Ovary (tissue), 7 donors: ENCODE measurements at regions not wholly inside any gene's neighbourhood (a gene's known extent, or its start where the extent isn't known, plus 50 kb on each side); places are given as distances from the start of the nearest gene placed in this dataset.

ENCODE experiments used
- DNase-seq, 5 donors: peaks; one replicate each; pipeline ENCODE4 v3.0.0-alpha.2; 2019 to 2020
- H3K27ac ChIP-seq, 2 donors: fragments of 200-600 bp; one replicate each; pipeline versions ENCODE4 v1.5.1 to v1.8.0; 2019 to 2022
- H3K27me3 ChIP-seq: fragments of 200-600 bp; one replicate; pipeline ENCODE4 v1.8.0; 2022
- H3K36me3 ChIP-seq: fragments of 200-600 bp; sonication (generic); one replicate; pipeline ENCODE4 v1.5.1; 2019
- H3K4me1 ChIP-seq: one replicate; pipeline ENCODE4 v1.8.1; 2013; ENCODE audit warnings: mild to moderate bottlenecking, moderate library complexity; ENCODE audit not compliant: insufficient read depth
- H3K4me3 ChIP-seq: fragments of 200-600 bp; sonication (generic); one replicate; pipeline ENCODE4 v1.5.1; 2017
- H3K9me3 ChIP-seq, 2 donors: fragments of 200-600 bp in 1 of 2; sonication (generic) in 1 of 2; one replicate each; pipeline versions ENCODE4 v1.5.1 to v1.8.1; 2013 to 2019; ENCODE audit warnings: mild to moderate bottlenecking in 1 of 2, moderate library complexity in 1 of 2
- EP300 ChIP-seq: sonication (generic); formaldehyde crosslinking; IDR thresholded peaks from one replicate; pipeline ENCODE4 v1.6.1; 2017; ENCODE audit warnings: antibody characterized with exemption
- POLR2A ChIP-seq: fragments of 450-650 bp; IDR thresholded peaks from one replicate; pipeline ENCODE4 v1.6.1; 2017; ENCODE audit warnings: antibody characterized with exemption, mild to moderate bottlenecking, moderate library complexity
- WGBS, 3 donors: extraction: QIAGEN DNeasy Blood & Tissue Kit in 1 of 3; methylation state at CpG; one replicate each; pipeline versions ENCODE4 v1.1.5 to v1.1.7; 2013 to 2017; 5-methylcytosine and 5-hydroxymethylcytosine counted together
- intact Hi-C, 4 donors: fragments of 100-400 bp; cut with DNase I; formaldehyde crosslinking; loops; one replicate each; pipeline versions ENCODE4 v1.11.0 to v1.15.1; 2022 to 2023
- TF ChIP-seq, protein P1 (sequence below), 3 donors: fragments of 450-650 bp in 2 of 3; fragments of 200-600 bp in 1 of 3; IDR thresholded peaks; one replicate each; pipeline versions ENCODE4 v1.5.1 to v1.8.0; 2016 to 2022; ENCODE audit warnings: antibody characterized with exemption in 3 of 3, mild to moderate bottlenecking in 1 of 3
- donor health status: DM: no; HTN: no; CAD: no; lungs with moderate emphysema.
- donor health status: DM: no; HTN: no; CAD: no.
- donor health status: Bipolar disorder and iron deficiency.
- donor health status: DM: no; HTN: no; CAD: no.
- donor health status: DM: yes; HTN: yes; CAD: no.

DNA sequence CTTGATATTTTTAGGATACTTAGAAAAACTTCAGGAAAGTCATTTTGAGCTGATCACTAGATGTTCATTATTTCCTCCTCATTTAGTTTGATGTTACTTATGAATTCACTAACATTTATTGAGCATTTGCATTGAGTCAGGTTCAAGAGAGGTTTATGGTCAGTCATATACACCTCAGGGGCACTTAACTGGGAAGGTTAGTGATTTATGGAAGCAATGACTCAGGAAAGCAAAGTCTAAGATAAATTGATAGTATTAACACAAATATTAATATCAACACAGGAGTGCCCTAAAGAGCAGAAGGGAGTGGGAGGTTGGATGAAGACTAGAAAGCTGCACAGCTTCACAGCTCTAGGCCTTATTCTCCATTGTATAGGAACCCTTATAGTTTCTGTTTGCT lies 177.0 kb upstream of the TNFAIP3 start:
- Histone ChIP-seq H3K36me3 (no peaks in the 10 kb centered on the region), H3K27me3 (no peaks in the 10 kb centered on the region), H3K9me3 (no peaks in the 10 kb centered on the region), H3K4me1 (peaks cover 8% of the 10 kb centered on the region), H3K27ac (no peak overlapping the region), H3K4me3 (no peak overlapping the region)
- DNase-seq: no peak
- TF ChIP-seq POLR2A (no peak), EP300 (no peak)
- TF ChIP-seq, protein P1, sequence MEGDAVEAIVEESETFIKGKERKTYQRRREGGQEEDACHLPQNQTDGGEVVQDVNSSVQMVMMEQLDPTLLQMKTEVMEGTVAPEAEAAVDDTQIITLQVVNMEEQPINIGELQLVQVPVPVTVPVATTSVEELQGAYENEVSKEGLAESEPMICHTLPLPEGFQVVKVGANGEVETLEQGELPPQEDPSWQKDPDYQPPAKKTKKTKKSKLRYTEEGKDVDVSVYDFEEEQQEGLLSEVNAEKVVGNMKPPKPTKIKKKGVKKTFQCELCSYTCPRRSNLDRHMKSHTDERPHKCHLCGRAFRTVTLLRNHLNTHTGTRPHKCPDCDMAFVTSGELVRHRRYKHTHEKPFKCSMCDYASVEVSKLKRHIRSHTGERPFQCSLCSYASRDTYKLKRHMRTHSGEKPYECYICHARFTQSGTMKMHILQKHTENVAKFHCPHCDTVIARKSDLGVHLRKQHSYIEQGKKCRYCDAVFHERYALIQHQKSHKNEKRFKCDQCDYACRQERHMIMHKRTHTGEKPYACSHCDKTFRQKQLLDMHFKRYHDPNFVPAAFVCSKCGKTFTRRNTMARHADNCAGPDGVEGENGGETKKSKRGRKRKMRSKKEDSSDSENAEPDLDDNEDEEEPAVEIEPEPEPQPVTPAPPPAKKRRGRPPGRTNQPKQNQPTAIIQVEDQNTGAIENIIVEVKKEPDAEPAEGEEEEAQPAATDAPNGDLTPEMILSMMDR (IDR thresholded peaks at IDR 0.05): no peak
- intact Hi-C loops: no loop called here

DNA sequence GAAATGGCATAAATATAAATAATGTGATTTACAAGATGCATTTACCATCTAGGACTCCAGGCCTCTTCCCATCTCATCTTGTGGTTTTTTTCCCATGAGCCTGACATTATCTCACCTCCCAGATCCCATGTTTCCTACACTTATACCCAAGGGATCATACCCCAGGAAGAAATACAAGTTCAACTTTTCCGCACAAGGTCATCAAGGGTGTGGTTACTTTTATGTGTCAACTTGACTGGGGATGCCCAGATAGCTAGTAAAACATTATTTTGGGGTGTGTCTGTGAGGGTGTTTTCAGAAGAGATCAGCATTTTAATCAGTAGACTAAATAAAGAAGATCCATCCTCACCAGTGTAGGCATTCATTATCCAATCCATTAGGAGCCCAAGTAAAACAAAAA lies 176.3 kb upstream of the TNFAIP3 start:
- no peak for TF ChIP-seq POLR2A
- TF ChIP-seq, protein P1 (IDR thresholded peaks at IDR 0.05): no peak
- no peak for TF ChIP-seq EP300
- intact Hi-C loops: no loop called here
- 86 to 97% (median 89%) methylated on average over 1 of the region's 1 CpG for WGBS, 3 donors
- H3K4me1 ChIP-seq: peaks cover 8% of the 10 kb centered on the region
- DNase-seq: no peak
- no peaks in the 10 kb centered on the region for H3K36me3 ChIP-seq
- H3K4me3 ChIP-seq: no peak overlapping the region
- H3K27me3 ChIP-seq: no peaks in the 10 kb centered on the region
- no peaks in the 10 kb centered on the region for H3K9me3 ChIP-seq
- H3K27ac ChIP-seq: no peak overlapping the region

DNA sequence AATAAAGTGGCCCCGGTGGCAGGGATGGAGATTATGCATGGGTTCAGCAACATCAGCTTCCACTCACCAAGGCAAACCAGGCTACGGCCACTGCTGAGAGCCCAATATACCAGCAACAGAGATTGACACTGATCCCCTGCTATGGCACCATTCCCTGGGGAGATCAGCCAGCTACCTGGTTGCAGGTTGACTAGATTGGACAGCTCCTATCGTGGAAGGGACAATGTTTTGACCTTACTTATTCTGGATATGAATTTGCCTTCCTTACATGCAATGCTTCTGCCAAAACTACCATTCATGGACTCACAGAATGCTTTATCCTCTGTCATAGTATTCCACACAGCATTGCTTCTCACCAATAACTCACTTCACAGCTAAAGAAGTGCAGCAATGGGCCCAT lies 174.8 kb upstream of the TNFAIP3 start:
- 91 to 96% (median 96%) methylated on average over 3 of the region's 3 CpGs for whole genome bisulfite sequencing, 3 donors
- no peaks in the 10 kb centered on the region for H3K27me3 ChIP-seq
- TF ChIP-seq POLR2A (no peak), EP300 (no peak)
- TF ChIP-seq, protein P1 (IDR thresholded peaks at IDR 0.05): no peak
- no peak for DNase-seq
- no peaks in the 10 kb centered on the region for H3K9me3 ChIP-seq
- peaks cover 14% of the 10 kb centered on the region for H3K4me1 ChIP-seq
- intact Hi-C loops: no loop called here
- H3K4me3 ChIP-seq: no peak overlapping the region
- H3K27ac ChIP-seq: no peak overlapping the region
- H3K36me3 ChIP-seq: no peaks in the 10 kb centered on the region

DNA sequence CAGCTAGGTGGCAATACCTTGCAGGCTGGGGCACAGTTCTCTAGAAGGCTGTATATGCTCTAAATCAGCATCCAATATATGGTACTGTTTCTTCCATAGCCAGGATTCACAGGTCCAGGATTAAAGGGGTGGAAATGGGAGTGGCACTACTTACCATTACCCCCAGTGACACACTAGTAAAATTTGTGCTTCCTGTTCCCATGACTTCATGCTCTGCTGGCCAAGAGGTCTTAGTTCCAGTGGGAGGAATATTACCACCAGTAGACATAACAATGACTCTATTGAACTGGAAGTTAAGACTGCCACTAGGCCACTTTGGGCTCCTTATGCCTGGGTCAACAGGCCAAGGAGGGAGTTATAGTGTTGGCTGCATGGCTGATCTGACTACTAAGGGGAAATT lies 174.3 kb upstream of the TNFAIP3 start:
- intact Hi-C loops: no loop called here
- Histone ChIP-seq H3K4me3 (no peak overlapping the region), H3K36me3 (no peaks in the 10 kb centered on the region), H3K4me1 (peaks cover 17% of the 10 kb centered on the region), H3K27ac (no peak overlapping the region), H3K27me3 (no peaks in the 10 kb centered on the region), H3K9me3 (no peaks in the 10 kb centered on the region)
- DNase-seq: no peak
- TF ChIP-seq, protein P1 (IDR thresholded peaks at IDR 0.05): no peak
- TF ChIP-seq EP300: no peak

DNA sequence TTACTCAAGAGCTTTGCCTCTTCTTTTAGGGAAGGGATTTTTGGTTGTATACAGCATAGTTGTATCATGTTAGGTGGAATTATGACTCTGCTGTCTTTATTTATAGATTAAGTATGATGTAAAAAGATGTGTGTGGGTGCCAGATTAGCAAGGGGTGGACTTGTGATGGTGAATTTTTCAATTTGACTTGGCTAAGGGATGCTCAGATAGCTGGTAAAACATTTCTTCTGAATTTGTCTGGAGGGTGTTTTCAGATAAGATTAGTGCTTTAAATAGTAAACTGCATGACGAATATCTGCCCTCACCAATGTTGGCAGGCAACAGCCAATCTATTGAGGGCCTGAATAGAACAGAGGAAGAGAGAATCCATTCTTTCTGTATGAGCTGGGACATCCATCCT lies 173.3 kb upstream of the TNFAIP3 start:
- DNase-seq: no peak
- intact Hi-C loops: no loop called here
- H3K27me3 ChIP-seq: no peaks in the 10 kb centered on the region
- no peaks in the 10 kb centered on the region for H3K9me3 ChIP-seq
- H3K27ac ChIP-seq: no peak overlapping the region
- H3K4me3 ChIP-seq: no peak overlapping the region
- TF ChIP-seq, protein P1 (IDR thresholded peaks at IDR 0.05): no peak
- TF ChIP-seq POLR2A (no peak), EP300 (no peak)
- 61 to 73% (median 69%) methylated on average over 1 of the region's 1 CpG for WGBS, 3 donors
- no peaks in the 10 kb centered on the region for H3K36me3 ChIP-seq
- peaks cover 19% of the 10 kb centered on the region for H3K4me1 ChIP-seq
